ENCODE measurements at regions not wholly inside any gene's neighbourhood (a gene's known extent, or its start where the extent isn't known, plus 50 kb on each side); places are given as distances from the start of the nearest gene placed in this dataset.
"Not testable (repeated sequence)": the region's sequence is repeated elsewhere in the genome, so short reads cannot be mapped to it uniquely, and the experiment has no call there.

- no peak for FAIRE-seq
- no peak for DNase-seq (ENCODE audit: insufficient read length, low spot score)
Observed at GRCh38 chr12:71385155-71385554, 54.4 kb upstream of the LGR5 start.

GRCh38 chr12:71376711-71377355 lies 62.8 kb upstream of the LGR5 start:
- not testable (repeated sequence) for FAIRE-seq; DNase-seq (ENCODE audit: insufficient read length, low spot score)

GRCh38 chr12:71371122-71371521 lies 68.5 kb upstream of the LGR5 start:
- no peak for DNase-seq (ENCODE audit: insufficient read length, low spot score)
- FAIRE-seq, result no peak

- DNase-seq (ENCODE audit: insufficient read length, low spot score) (no peak), FAIRE-seq (no peak)
Observed at GRCh38 chr12:71360013-71360412, 79.6 kb upstream of the LGR5 start.

- FAIRE-seq (no peak), DNase-seq (ENCODE audit: insufficient read length, low spot score) (no peak)
Observed at GRCh38 chr12:71356569-71356968, 83.0 kb upstream of the LGR5 start.

- FAIRE-seq, result no peak
- no peak for DNase-seq (ENCODE audit: insufficient read length, low spot score)
Observed at GRCh38 chr12:71354871-71355270, 84.7 kb upstream of the LGR5 start.

GRCh38 chr12:71353607-71354006 lies 86.0 kb upstream of the LGR5 start:
- FAIRE-seq (no peak), DNase-seq (ENCODE audit: insufficient read length, low spot score) (no peak)

- DNase-seq (ENCODE audit: insufficient read length, low spot score) (no peak), FAIRE-seq (no peak)
Observed at GRCh38 chr12:71349950-71350349, 89.6 kb upstream of the LGR5 start.

GRCh38 chr12:71338933-71339332 lies 100.7 kb upstream of the LGR5 start:
- no peak for FAIRE-seq

GRCh38 chr12:71335963-71336257 lies 103.7 kb upstream of the LGR5 start:
- no peak for DNase-seq (ENCODE audit: insufficient read length, low spot score)

More at GRCh38 chr12:71338933-71339332, 100.7 kb upstream of the LGR5 start:
- no peak for DNase-seq (ENCODE audit: insufficient read length, low spot score)

GRCh38 chr12:71335151-71335962 lies 104.2 kb upstream of the LGR5 start:
- FAIRE-seq (no peak), DNase-seq (ENCODE audit: insufficient read length, low spot score) (no peak)

More at GRCh38 chr12:71335963-71336257, 103.7 kb upstream of the LGR5 start:
- FAIRE-seq, result no peak

GRCh38 chr12:71333418-71333817 lies 106.2 kb upstream of the LGR5 start:
- FAIRE-seq (no peak), DNase-seq (ENCODE audit: insufficient read length, low spot score) (no peak)

- DNase-seq (ENCODE audit: insufficient read length, low spot score) (no peak), FAIRE-seq (no peak)
Observed at GRCh38 chr12:71329956-71330355, 109.6 kb upstream of the LGR5 start.

- no peak for DNase-seq (ENCODE audit: insufficient read length, low spot score)
- FAIRE-seq, result no peak
Observed at GRCh38 chr12:71321531-71321930, 118.1 kb upstream of the LGR5 start.

GRCh38 chr12:71321130-71321529 lies 118.5 kb upstream of the LGR5 start:
- DNase-seq (ENCODE audit: insufficient read length, low spot score) (no peak), FAIRE-seq (no peak)

- no peak for FAIRE-seq
Observed at GRCh38 chr12:71315328-71315985, 124.1 kb upstream of the LGR5 start.

GRCh38 chr12:71312768-71313403 lies 126.7 kb upstream of the LGR5 start:
- DNase-seq (ENCODE audit: insufficient read length, low spot score), result no peak
- no peak for FAIRE-seq

More at GRCh38 chr12:71315328-71315985, 124.1 kb upstream of the LGR5 start:
- no peak for DNase-seq (ENCODE audit: insufficient read length, low spot score)

- DNase-seq (ENCODE audit: insufficient read length, low spot score), result not testable (repeated sequence)
Observed at GRCh38 chr12:71311611-71312010, 128.0 kb upstream of the LGR5 start.

GRCh38 chr12:71306808-71307207 lies 132.8 kb upstream of the LGR5 start:
- FAIRE-seq (no peak), DNase-seq (ENCODE audit: insufficient read length, low spot score) (no peak)

More at GRCh38 chr12:71311611-71312010, 128.0 kb upstream of the LGR5 start:
- not testable (repeated sequence) for FAIRE-seq

GRCh38 chr12:71304306-71304705 lies 135.3 kb upstream of the LGR5 start:
- DNase-seq (ENCODE audit: insufficient read length, low spot score), result no peak
- no peak for FAIRE-seq

GRCh38 chr12:71303199-71303598 lies 136.4 kb upstream of the LGR5 start:
- DNase-seq (ENCODE audit: insufficient read length, low spot score), result no peak

More at GRCh38 chr12:71303199-71303598, 136.4 kb upstream of the LGR5 start:
- no peak for FAIRE-seq

All from GM19239 (cell line).